Fibroblast of lung (primary cell): ENCODE measurements at regions not wholly inside any gene's neighbourhood (a gene's known extent, or its start where the extent isn't known, plus 50 kb on each side); places are given as distances from the start of the nearest gene placed in this dataset.

ENCODE experiments used
- CTCF ChIP-seq, 2 donors: IDR thresholded peaks in 1 of 2; conservative IDR thresholded peaks in 1 of 2; 1 replicate in 1 of 2; 2 replicates in 1 of 2; pipeline ENCODE4 v1.5.1; 2011 to 2012; ENCODE audit warnings: low read length in 2 of 2, control low read depth in 1 of 2, inconsistent platforms in 1 of 2, low read depth in 1 of 2, mild to moderate bottlenecking in 1 of 2
- EZH2 ChIP-seq: IDR thresholded peaks from 2 replicates; pipeline ENCODE4 v1.5.1; 2012; ENCODE audit warnings: low read length, control low read depth, mild to moderate bottlenecking; ENCODE audit errors: missing control alignments

- TF ChIP-seq CTCF (conservative IDR thresholded peaks at IDR 0.05 in 1 of 2, IDR thresholded peaks at IDR 0.05 in 1 of 2; ENCODE audit: low read depth in 1 of 2, low read length in 2 of 2): no peak
- TF ChIP-seq EZH2: no peak
Observed at GRCh38 chr6:145318952-145319351, 416.4 kb downstream of the EPM2A start.
